ENCODE measurements at regions not wholly inside any gene's neighbourhood (a gene's known extent, or its start where the extent isn't known, plus 50 kb on each side); places are given as distances from the start of the nearest gene placed in this dataset.

DNA sequence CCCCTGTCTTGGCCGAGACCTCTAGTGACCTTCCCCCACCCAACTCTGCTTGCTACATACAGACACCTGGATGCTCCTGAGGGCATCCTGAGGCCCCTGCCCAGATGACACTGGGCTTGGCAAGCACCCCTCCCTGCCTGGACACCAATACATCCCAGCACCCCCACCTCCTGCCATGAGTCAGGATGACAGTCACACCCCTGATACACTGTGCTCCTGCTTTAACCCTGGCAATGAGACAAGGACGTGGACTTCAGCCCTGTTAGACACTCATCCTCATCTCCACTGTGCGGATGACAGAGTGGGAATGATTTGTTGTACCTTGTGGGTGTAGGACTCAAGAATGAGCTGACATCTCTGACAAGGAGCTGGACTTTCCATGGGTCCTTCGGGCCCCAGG lies 186.3 kb upstream of the ADCY1 start (continued):
- no peak for TF ChIP-seq STAT6 (CRISPR knock-in tag; conservative IDR thresholded peaks at IDR 0.05; ENCODE audit: low read depth)
- no peak for TF ChIP-seq ELF4 (CRISPR knock-in tag; IDR thresholded peaks at IDR 0.05; ENCODE audit: low read depth)
- no peak for TF ChIP-seq ZNF281 (CRISPR knock-in tag; IDR thresholded peaks at IDR 0.05)
- no peak for TF ChIP-seq TEAD1 (CRISPR knock-in tag; IDR thresholded peaks at IDR 0.05)
- TF ChIP-seq ZNF138 (CRISPR knock-in tag; conservative IDR thresholded peaks at IDR 0.05), result no peak

- ChIA-PET POLR2A (no interaction called here), CTCF (no interaction called here)
- Mint-ChIP-seq H3K4me3 (no peak overlapping the region), H3K4me1 (no peaks in the 10 kb centered on the region), H3K36me3 (peaks cover 10% of the 10 kb centered on the region), H3K27me3 (ENCODE audit: low read depth) (0 out of 2 replicates have a peak, but pooled peaks cover 4% of the 10 kb centered on the region), H3K9me3 (peaks cover 33% of the 10 kb centered on the region), H3K27ac (no peak overlapping the region)
- ATAC-seq (no peak), DNase-seq (ENCODE audit: low spot score) (no peak)
- no peak for TF ChIP-seq ETV6 (CRISPR knock-in tag; IDR thresholded peaks at IDR 0.05)
- TF ChIP-seq OVOL2 (CRISPR knock-in tag; IDR thresholded peaks at IDR 0.05; ENCODE audit: borderline replicate concordance), result no peak
- TF ChIP-seq, protein P1, sequence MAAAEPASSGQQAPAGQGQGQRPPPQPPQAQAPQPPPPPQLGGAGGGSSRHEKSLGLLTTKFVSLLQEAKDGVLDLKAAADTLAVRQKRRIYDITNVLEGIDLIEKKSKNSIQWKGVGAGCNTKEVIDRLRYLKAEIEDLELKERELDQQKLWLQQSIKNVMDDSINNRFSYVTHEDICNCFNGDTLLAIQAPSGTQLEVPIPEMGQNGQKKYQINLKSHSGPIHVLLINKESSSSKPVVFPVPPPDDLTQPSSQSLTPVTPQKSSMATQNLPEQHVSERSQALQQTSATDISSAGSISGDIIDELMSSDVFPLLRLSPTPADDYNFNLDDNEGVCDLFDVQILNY (CRISPR knock-in tag; IDR thresholded peaks at IDR 0.05), result no peak
- TF ChIP-seq NR3C1 (CRISPR knock-in tag; conservative IDR thresholded peaks at IDR 0.05; ENCODE audit: low read depth), result no peak
- no peak for TF ChIP-seq MYBL2 (CRISPR knock-in tag; IDR thresholded peaks at IDR 0.05)
- TF ChIP-seq, protein P2, sequence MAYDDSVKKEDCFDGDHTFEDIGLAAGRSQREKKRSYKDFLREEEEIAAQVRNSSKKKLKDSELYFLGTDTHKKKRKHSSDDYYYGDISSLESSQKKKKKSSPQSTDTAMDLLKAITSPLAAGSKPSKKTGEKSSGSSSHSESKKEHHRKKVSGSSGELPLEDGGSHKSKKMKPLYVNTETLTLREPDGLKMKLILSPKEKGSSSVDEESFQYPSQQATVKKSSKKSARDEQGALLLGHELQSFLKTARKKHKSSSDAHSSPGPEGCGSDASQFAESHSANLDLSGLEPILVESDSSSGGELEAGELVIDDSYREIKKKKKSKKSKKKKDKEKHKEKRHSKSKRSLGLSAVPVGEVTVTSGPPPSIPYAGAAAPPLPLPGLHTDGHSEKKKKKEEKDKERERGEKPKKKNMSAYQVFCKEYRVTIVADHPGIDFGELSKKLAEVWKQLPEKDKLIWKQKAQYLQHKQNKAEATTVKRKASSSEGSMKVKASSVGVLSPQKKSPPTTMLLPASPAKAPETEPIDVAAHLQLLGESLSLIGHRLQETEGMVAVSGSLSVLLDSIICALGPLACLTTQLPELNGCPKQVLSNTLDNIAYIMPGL (CRISPR knock-in tag; IDR thresholded peaks at IDR 0.05), result no peak
- no peak for TF ChIP-seq ZNF219 (CRISPR knock-in tag; IDR thresholded peaks at IDR 0.05; ENCODE audit: borderline replicate concordance)
- TF ChIP-seq, protein P3, sequence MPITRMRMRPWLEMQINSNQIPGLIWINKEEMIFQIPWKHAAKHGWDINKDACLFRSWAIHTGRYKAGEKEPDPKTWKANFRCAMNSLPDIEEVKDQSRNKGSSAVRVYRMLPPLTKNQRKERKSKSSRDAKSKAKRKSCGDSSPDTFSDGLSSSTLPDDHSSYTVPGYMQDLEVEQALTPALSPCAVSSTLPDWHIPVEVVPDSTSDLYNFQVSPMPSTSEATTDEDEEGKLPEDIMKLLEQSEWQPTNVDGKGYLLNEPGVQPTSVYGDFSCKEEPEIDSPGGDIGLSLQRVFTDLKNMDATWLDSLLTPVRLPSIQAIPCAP (CRISPR knock-in tag; IDR thresholded peaks at IDR 0.05), result no peak
- TF ChIP-seq ZNF423 (CRISPR knock-in tag; IDR thresholded peaks at IDR 0.05), result no peak
- no peak for TF ChIP-seq MLX (CRISPR knock-in tag; IDR thresholded peaks at IDR 0.05)
Observed at GRCh38 chr7:45389073-45389872, 184.9 kb upstream of the ADCY1 start.

All from WTC11 (cell line).